ENCODE measurements at regions not wholly inside any gene's neighbourhood (a gene's known extent, or its start where the extent isn't known, plus 50 kb on each side); places are given as distances from the start of the nearest gene placed in this dataset.
"Not testable (repeated sequence)": the region's sequence is repeated elsewhere in the genome, so short reads cannot be mapped to it uniquely, and the experiment has no call there.

GRCh38 chr2:97315358-97315757 is 202.4 kb downstream of the ANKRD36 start:
- TF ChIP-seq EZH2 (IDR thresholded peaks at IDR 0.05; ENCODE audit: borderline replicate concordance, low read length); CTCF (IDR thresholded peaks at IDR 0.05; ENCODE audit: low read length): not testable (repeated sequence)
